DOHH2 (cell line): ENCODE measurements at regions not wholly inside any gene's neighbourhood (a gene's known extent, or its start where the extent isn't known, plus 50 kb on each side); places are given as distances from the start of the nearest gene placed in this dataset.

Source experiments
- EZH2phosphoT487 ChIP-seq: fragments of 200-600 bp; sonication (generic); IDR thresholded peaks from 2 replicates; pipeline ENCODE4 v1.6.1; 2017; ENCODE audit warnings: borderline replicate concordance, mild to moderate bottlenecking, antibody characterized with exemption, low read length, moderate library complexity, mixed read lengths
- TF ChIP-seq, protein P1 (sequence below): fragments of 200-600 bp; sonication (generic); IDR thresholded peaks from one replicate; pipeline ENCODE4 v1.5.1; 2014; ENCODE audit warnings: antibody characterized with exemption, mild to moderate bottlenecking, low read depth, low read length; ENCODE audit not compliant: poor library complexity, severe bottlenecking

DNA sequence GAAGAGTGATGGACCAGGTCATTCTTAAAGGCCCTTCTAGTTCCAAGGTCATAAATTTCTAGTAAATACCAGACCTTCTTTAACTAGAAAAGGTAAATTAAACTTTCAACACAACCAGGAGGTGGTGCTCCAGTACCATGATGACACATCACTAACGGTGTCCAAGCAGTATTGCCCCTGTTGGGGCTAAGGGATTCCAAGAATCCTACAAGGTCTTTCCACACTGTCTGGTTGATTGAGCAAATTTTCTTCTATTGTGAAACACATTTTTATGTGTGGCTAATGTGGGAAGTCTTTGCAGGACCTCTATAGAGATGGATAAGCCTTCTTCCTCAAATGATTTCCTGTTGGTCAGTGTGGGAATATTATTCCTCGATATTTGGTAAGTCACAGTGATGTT lies 459.6 kb upstream of the PAPPA start:
- TF ChIP-seq, protein P1, sequence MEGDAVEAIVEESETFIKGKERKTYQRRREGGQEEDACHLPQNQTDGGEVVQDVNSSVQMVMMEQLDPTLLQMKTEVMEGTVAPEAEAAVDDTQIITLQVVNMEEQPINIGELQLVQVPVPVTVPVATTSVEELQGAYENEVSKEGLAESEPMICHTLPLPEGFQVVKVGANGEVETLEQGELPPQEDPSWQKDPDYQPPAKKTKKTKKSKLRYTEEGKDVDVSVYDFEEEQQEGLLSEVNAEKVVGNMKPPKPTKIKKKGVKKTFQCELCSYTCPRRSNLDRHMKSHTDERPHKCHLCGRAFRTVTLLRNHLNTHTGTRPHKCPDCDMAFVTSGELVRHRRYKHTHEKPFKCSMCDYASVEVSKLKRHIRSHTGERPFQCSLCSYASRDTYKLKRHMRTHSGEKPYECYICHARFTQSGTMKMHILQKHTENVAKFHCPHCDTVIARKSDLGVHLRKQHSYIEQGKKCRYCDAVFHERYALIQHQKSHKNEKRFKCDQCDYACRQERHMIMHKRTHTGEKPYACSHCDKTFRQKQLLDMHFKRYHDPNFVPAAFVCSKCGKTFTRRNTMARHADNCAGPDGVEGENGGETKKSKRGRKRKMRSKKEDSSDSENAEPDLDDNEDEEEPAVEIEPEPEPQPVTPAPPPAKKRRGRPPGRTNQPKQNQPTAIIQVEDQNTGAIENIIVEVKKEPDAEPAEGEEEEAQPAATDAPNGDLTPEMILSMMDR, result no peak
- no peak for TF ChIP-seq EZH2phosphoT487
